H1 (cell line): ENCODE measurements at regions not wholly inside any gene's neighbourhood (a gene's known extent, or its start where the extent isn't known, plus 50 kb on each side); places are given as distances from the start of the nearest gene placed in this dataset.

Experiments
- CTCF ChIA-PET: fragments of 300-600 bp; sonication (Branson Sonifier 250); formaldehyde crosslinking; loops from one replicate; lab custom pipeline; 2021; ENCODE audit not compliant: partially characterized antibody; lab: Charles Lee
- POLR2A ChIA-PET: fragments of 300-600 bp; sonication (Branson Sonifier 250); formaldehyde crosslinking; loops from one replicate; lab custom pipeline; 2021; ENCODE audit warnings: inconsistent platforms; ENCODE audit not compliant: partially characterized antibody; lab: Charles Lee
- DNase-seq, 2 experiments: peaks; one replicate each; pipeline versions ENCODE4 v3.0.0 to v3.0.0-alpha.2; 2010 to 2022; ENCODE audit warnings: low spot score in 2 of 2, low read depth in 1 of 2, mixed read lengths in 1 of 2
- FAIRE-seq: peaks from 2 replicates; lab custom pipeline; 2011; peaks lifted over from hg19 to GRCh38; lab: Jason Lieb, UNC
- H2AFZ ChIP-seq: 2 replicates; pipeline ENCODE4 v1.8.1; 2012; ENCODE audit warnings: low read length, inconsistent platforms
- H2AK5ac ChIP-seq: 2 replicates; pipeline ENCODE4 v1.6.1; 2013; ENCODE audit warnings: low read depth, low read length
- H2BK120ac ChIP-seq: replicated peaks from 2 replicates; pipeline ENCODE3; 2013; ENCODE audit warnings: low read depth, low read length, inconsistent platforms
- H2BK12ac ChIP-seq: 2 replicates; pipeline ENCODE4 v1.6.1; 2013; ENCODE audit warnings: low read depth, low read length
- H2BK15ac ChIP-seq: 2 replicates; pipeline ENCODE4 v1.6.1; 2013; ENCODE audit warnings: low read length
- H2BK20ac ChIP-seq: 2 replicates; pipeline ENCODE4 v1.6.1; 2013; ENCODE audit warnings: low read length
- H2BK5ac ChIP-seq: 2 replicates; pipeline ENCODE4 v1.6.1; 2013; ENCODE audit warnings: low read depth, low read length
- H3K14ac ChIP-seq: 2 replicates; pipeline ENCODE4 v1.6.1; 2013; ENCODE audit warnings: inconsistent platforms; ENCODE audit not compliant: insufficient read length
- H3K18ac ChIP-seq: 2 replicates; pipeline ENCODE4 v1.6.1; 2013; ENCODE audit warnings: low read length; ENCODE audit errors: extremely low read depth
- H3K23ac ChIP-seq: 2 replicates; pipeline ENCODE4 v1.6.1; 2013; ENCODE audit warnings: inconsistent platforms; ENCODE audit not compliant: insufficient read length
- H3K23me2 ChIP-seq: 2 replicates; pipeline ENCODE4 v1.6.1; 2013; ENCODE audit warnings: low read depth, low read length
- H3K27ac ChIP-seq: 2 replicates; pipeline ENCODE4 v1.6.1; 2011; ENCODE audit warnings: low read depth, low read length, inconsistent platforms
- H3K27me3 ChIP-seq, 4 experiments: replicated peaks in 1 of 4; 1 replicate in 1 of 4; 2 replicates in 3 of 4; pipeline versions ENCODE4 v1.6.1 to v1.8.1; 2011 to 2013; ENCODE audit warnings: low read length in 3 of 4, mild to moderate bottlenecking in 3 of 4, inconsistent platforms in 2 of 4, mixed read lengths in 2 of 4, moderate library complexity in 1 of 4; ENCODE audit not compliant: control insufficient read depth in 3 of 4, insufficient read depth in 3 of 4; ENCODE audit errors: extremely low read depth in 1 of 4
- H3K36me3 ChIP-seq, 4 experiments: 2 replicates each; pipeline versions ENCODE4 v1.6.1 to v1.8.1; 2011 to 2013; ENCODE audit warnings: mild to moderate bottlenecking in 4 of 4, low read length in 3 of 4, moderate library complexity in 2 of 4, control low read depth in 1 of 4, inconsistent platforms in 1 of 4; ENCODE audit not compliant: insufficient read depth in 4 of 4, control insufficient read depth in 2 of 4
- H3K4ac ChIP-seq: replicated peaks from 2 replicates; pipeline ENCODE3; 2013; ENCODE audit warnings: low read length, low read depth, mixed read lengths, inconsistent platforms; ENCODE audit not compliant: insufficient read length
- H3K4me1 ChIP-seq, 4 experiments: replicated peaks in 1 of 4; 1 replicate in 1 of 4; 2 replicates in 3 of 4; pipeline versions ENCODE4 v1.6.1 to v1.8.1; 2011 to 2013; ENCODE audit warnings: low read length in 3 of 4, inconsistent platforms in 2 of 4, mixed read lengths in 1 of 4; ENCODE audit not compliant: insufficient read depth in 4 of 4, control insufficient read depth in 3 of 4
- H3K4me2 ChIP-seq, 2 experiments: 2 replicates each; pipeline versions ENCODE4 v1.6.1 to v1.8.1; 2011 to 2013; ENCODE audit warnings: low read depth in 2 of 2, low read length in 2 of 2, control low read depth in 1 of 2, inconsistent platforms in 1 of 2, mild to moderate bottlenecking in 1 of 2; ENCODE audit not compliant: insufficient read depth in 1 of 2
- H3K4me3 ChIP-seq, 4 experiments: fragments of 200-600, 300-600 bp in 1 of 4; sonication (generic), shearing (Covaris generic), sonication (Bioruptor Twin) in 1 of 4; 2 replicates each; pipeline versions ENCODE4 v1.5.1 to v1.8.1; 2011 to 2016; ENCODE audit warnings: low read length in 4 of 4, low read depth in 3 of 4, control low read depth in 2 of 4, inconsistent platforms in 2 of 4, mild to moderate bottlenecking in 2 of 4, mixed read lengths in 1 of 4, moderate library complexity in 1 of 4; ENCODE audit not compliant: insufficient read depth in 2 of 4; ENCODE audit errors: extremely low read depth in 1 of 4
- H3K56ac ChIP-seq: replicated peaks from 2 replicates; pipeline ENCODE3; 2013; ENCODE audit warnings: low read depth, mild to moderate bottlenecking, mixed read lengths, low read length, inconsistent platforms; ENCODE audit not compliant: insufficient read length
- H3K79me1 ChIP-seq: 2 replicates; pipeline ENCODE4 v1.6.1; 2013; ENCODE audit warnings: low read depth, low read length, control low read depth
- H3K79me2 ChIP-seq, 2 experiments: 2 replicates each; pipeline versions ENCODE4 v1.6.1 to v1.8.1; 2012 to 2013; ENCODE audit warnings: low read length in 2 of 2, mild to moderate bottlenecking in 2 of 2, inconsistent platforms in 1 of 2; ENCODE audit not compliant: insufficient read depth in 2 of 2, control insufficient read depth in 1 of 2
- H3K9ac ChIP-seq, 4 experiments: replicated peaks in 1 of 4; 1 replicate in 1 of 4; 2 replicates in 3 of 4; pipeline versions ENCODE4 v1.6.1 to v1.8.1; 2011 to 2013; ENCODE audit warnings: low read depth in 3 of 4, low read length in 3 of 4, control low read depth in 2 of 4, mild to moderate bottlenecking in 2 of 4, moderate library complexity in 2 of 4, inconsistent platforms in 1 of 4; ENCODE audit errors: extremely low read depth in 1 of 4
- H3K9me3 ChIP-seq, 2 experiments: 2 replicates each; pipeline versions ENCODE4 v1.6.1 to v1.8.1; 2012 to 2013; ENCODE audit warnings: mild to moderate bottlenecking in 2 of 2, moderate library complexity in 2 of 2, control low read depth in 1 of 2, inconsistent platforms in 1 of 2, low read depth in 1 of 2, low read length in 1 of 2, mixed read lengths in 1 of 2; ENCODE audit not compliant: insufficient read depth in 2 of 2
- H4K20me1 ChIP-seq, 2 experiments: replicated peaks in 1 of 2; 2 replicates each; pipeline versions ENCODE3 to v1.8.1; 2011 to 2013; ENCODE audit warnings: inconsistent platforms in 2 of 2, low read length in 2 of 2, mild to moderate bottlenecking in 1 of 2; ENCODE audit not compliant: insufficient read depth in 2 of 2, control insufficient read depth in 1 of 2
- H4K5ac ChIP-seq: 2 replicates; pipeline ENCODE4 v1.6.1; 2013; ENCODE audit warnings: low read length, low read depth, mixed read lengths, inconsistent platforms; ENCODE audit not compliant: insufficient read length
- H4K8ac ChIP-seq: 2 replicates; pipeline ENCODE4 v1.8.0; 2013; ENCODE audit warnings: mild to moderate bottlenecking, moderate library complexity, low read length, inconsistent platforms; ENCODE audit not compliant: insufficient read depth; ENCODE audit errors: extremely low read depth
- H4K91ac ChIP-seq: replicated peaks from 2 replicates; pipeline ENCODE3; 2013; ENCODE audit warnings: low read length, mixed read lengths, inconsistent platforms; ENCODE audit not compliant: insufficient read length
- CBX5 ChIP-seq: fragments of 300-800, 300-1000 bp; sonication (generic); IDR thresholded peaks from 2 replicates; pipeline ENCODE4 v1.7.1; 2016; ENCODE audit warnings: antibody characterized with exemption, low read length, low read depth
- CBX8 ChIP-seq: fragments of 300-800, 300-1000 bp; sonication (generic); IDR thresholded peaks from 2 replicates; pipeline ENCODE4 v1.7.1; 2016; ENCODE audit warnings: low read depth, low read length, borderline replicate concordance
- EP300 ChIP-seq, 2 experiments: IDR thresholded peaks; 1 replicate in 1 of 2; 2 replicates in 1 of 2; pipeline ENCODE4 v1.6.1; 2011 to 2012; ENCODE audit warnings: low read depth in 2 of 2, low read length in 2 of 2, mild to moderate bottlenecking in 2 of 2, borderline replicate concordance in 1 of 2, inconsistent platforms in 1 of 2, moderate library complexity in 1 of 2
- EZH2 ChIP-seq: fragments of 200-600 bp; sonication (generic); IDR thresholded peaks from 2 replicates; pipeline ENCODE4 v1.7.1; 2012; ENCODE audit warnings: low read depth, mild to moderate bottlenecking, moderate library complexity, low read length, inconsistent platforms; ENCODE audit not compliant: severe bottlenecking
- JUN ChIP-seq: IDR thresholded peaks from 2 replicates; pipeline ENCODE4 v1.6.1; 2011; ENCODE audit warnings: low read depth, mild to moderate bottlenecking, improper control_type of control experiment, low read length
- KDM4A ChIP-seq: IDR thresholded peaks from one replicate; pipeline ENCODE4 v1.7.1; 2012; ENCODE audit warnings: low read depth, mild to moderate bottlenecking, moderate library complexity, low read length, inconsistent platforms; ENCODE audit not compliant: severe bottlenecking
- POLR2AphosphoS5 ChIP-seq: IDR thresholded peaks from 2 replicates; pipeline ENCODE4 v1.6.1; 2011; ENCODE audit warnings: low read depth, low read length
- USF2 ChIP-seq: IDR thresholded peaks from 2 replicates; pipeline ENCODE4 v1.6.1; 2011; ENCODE audit warnings: low read length, improper control_type of control experiment

GRCh38 chr10:52627279-52627678, 145.3 kb downstream of the MBL2 start:
- FAIRE-seq (no peak), DNase-seq (no peak)
- CTCF ChIA-PET: interaction anchor here (0.5 to 1.0 kb wide), 3 partner anchors 75 to 153 kb away, joined by 3 read pairs; no protein-coding TSS in a partner anchor
- Histone ChIP-seq H3K4ac (no peak overlapping the region), H3K4me2 (no peak overlapping the region), H3K79me2 (no peaks in the 10 kb centered on the region), H3K18ac (no peak overlapping the region), H3K9ac (no peak overlapping the region), H3K27me3 (no peaks in the 10 kb centered on the region), H3K9me3 (no peaks in the 10 kb centered on the region), H4K5ac (no peak overlapping the region), H3K36me3 (no peaks in the 10 kb centered on the region), H3K4me1 (no peaks in the 10 kb centered on the region; a peak in 1 of 7 replicates), H2BK5ac (no peak overlapping the region), H3K14ac (no peak overlapping the region), H2BK20ac (no peak overlapping the region), H2AK5ac (no peak overlapping the region), H3K79me1 (no peaks in the 10 kb centered on the region), H3K56ac (no peak overlapping the region), H2BK12ac (no peak overlapping the region), H3K27ac (no peak overlapping the region), H4K8ac (no peak overlapping the region), H4K91ac (no peak overlapping the region), H2AFZ (no peak overlapping the region), H4K20me1 (no peaks in the 10 kb centered on the region), H3K23me2 (no peaks in the 10 kb centered on the region)
- POLR2A ChIA-PET: no interaction called here
- TF ChIP-seq JUN (no peak), CBX5 (no peak), KDM4A (no peak), EZH2 (no peak), USF2 (no peak), EP300 (IDR thresholded peaks at IDR 0.05; ENCODE audit: borderline replicate concordance in 1 of 2, low read depth in 2 of 2, low read length in 2 of 2) (no peak), POLR2AphosphoS5 (no peak), CBX8 (no peak)
- TF ChIP-seq, all 59 proteins: peak for 0
- H2BK15ac ChIP-seq: no peak overlapping the region
- H3K23ac ChIP-seq: no peak overlapping the region
- no peak overlapping the region for H3K4me3 ChIP-seq
- no peak overlapping the region for H2BK120ac ChIP-seq
